IPS DF 19.7 (cell line): ENCODE measurements at regions not wholly inside any gene's neighbourhood (a gene's known extent, or its start where the extent isn't known, plus 50 kb on each side); places are given as distances from the start of the nearest gene placed in this dataset.

Source experiments
- DNase-seq: peaks from one replicate; pipeline ENCODE4 v3.0.0-alpha.2; 2013; ENCODE audit warnings: low read depth, low spot score

DNA sequence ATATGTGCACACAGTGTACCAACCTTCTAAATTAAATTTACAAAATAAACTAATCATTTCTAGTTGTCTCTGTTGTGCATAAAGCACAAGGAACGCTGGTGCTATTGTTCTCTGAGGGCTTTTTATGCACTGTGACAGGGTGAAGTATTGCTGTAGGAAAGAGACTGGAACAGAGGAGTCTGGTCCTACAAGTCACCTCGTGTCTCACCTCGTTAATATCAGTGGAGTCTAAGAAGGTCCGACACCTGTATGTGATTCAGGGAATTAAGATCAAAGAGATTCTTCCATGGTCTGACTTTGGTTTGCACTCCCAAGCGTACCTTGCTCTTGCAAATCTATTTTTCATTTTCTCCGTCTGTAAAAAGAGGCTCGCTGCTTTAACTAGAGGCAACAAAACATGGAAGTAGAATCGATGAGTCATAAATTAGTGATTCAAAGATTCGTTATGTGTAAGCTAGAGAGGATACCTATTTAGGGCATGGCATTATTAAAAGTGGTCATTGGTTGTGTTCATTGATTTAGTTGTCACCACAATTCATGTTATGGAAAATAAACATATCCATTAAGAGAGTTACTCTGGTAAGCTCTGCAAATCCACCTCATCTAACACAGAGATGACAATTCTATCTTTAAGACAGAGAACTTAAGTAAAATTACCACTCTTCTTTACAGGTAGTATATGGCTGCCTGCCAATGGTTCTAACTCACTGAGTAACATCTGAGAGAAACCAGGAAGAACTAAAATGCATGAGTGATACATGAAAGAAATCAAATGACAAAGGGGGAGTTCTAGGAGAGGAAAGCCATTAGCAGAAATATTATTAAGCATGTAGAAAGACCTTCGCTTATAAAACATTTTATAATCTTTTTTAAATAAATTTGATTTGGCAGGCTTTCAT lies 219.4 kb upstream of the GBE1 start:
- no peak for DNase-seq

GRCh38 chr3:81974751-81975150 lies 213.3 kb upstream of the GBE1 start:
- DNase-seq = no peak

DNA sequence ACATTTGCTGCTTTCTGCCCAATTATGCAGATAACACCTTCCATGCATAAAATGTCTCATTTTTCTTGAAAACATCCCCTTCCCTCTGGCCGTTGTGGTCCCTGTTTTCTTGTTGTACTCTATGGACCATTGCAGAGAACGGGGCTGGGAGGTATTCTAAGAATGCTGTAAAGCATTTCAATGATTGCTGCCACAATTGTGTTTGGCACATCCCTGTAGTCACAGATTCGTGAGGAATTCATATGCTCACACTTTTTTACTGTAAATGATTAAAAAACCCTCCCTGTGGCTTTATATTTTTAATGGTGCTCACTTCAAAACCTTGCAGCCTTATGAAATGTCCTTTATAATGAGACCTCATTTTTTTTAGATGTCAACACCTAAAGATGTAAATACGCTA lies 207.2 kb upstream of the GBE1 start:
- no peak for DNase-seq

DNA sequence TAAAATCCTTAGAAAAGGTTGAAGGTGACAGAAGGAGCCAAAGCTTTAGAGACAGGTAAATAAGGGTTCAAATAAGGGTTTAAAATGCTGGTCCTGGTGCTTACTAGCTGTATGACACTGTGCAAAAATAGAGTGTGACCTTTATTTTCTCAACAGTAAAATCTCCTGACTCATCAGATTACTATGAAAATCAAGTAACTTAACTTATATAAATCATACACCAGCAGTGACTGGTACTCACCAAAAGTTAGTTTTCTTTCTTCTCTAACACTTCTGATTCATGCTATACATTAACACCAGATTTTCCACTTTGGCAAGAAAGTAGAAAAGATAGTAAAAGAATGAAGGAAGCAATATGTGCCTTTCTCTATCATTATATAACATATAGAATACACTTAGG lies 205.9 kb upstream of the GBE1 start:
- no peak for DNase-seq

GRCh38 chr3:81965696-81966095 lies 204.3 kb upstream of the GBE1 start:
- no peak for DNase-seq

DNA sequence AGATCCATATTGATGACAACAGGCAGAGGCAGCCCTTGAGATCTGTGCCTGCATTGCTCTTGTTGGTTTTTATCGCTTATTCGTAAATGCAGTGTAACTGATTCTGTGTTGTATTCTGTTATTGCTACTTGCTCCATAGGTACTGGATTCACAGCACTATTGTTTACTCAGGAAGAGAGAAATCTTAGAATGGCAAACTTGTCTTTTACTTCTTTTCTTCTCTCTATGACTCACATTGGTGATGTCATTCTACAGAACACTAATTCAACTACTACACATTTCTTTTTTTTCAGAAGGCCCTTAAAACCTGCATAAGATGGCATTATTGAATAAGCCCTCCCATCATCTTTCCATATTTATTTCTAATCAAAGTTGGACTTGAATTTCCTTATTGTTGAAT lies 201.0 kb upstream of the GBE1 start:
- DNase-seq = no peak

DNA sequence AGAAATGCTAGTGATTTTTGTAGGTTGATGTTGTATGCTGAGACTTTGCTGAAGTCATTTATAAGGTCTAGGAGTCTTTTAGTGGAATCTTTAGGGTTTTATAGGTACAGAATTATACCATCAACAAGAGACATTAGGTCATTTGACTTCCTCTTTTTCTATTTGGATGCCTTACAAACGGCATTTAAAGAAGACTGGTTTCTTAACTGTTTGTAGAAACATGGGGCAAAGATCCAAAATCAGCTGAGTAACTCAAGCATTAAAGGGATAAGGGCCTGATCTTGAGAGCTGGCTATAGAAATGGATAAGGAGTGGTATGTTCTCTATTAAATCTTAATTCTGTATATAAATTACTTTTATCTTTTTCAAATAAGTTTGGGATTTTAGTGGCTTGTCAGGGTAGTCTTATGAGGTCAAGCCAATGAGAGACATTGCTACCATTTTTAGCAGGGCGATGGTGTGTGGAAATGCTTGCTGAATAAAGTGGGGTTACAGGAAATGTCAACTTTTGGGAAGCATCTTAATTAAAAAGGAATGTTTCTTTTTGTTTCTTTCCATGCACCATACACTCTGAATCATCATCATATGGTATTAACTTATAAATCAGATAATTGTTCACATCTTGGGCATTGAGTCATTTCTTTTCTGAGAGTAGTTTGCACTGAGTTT lies 197.7 kb upstream of the GBE1 start:
- no peak for DNase-seq

DNA sequence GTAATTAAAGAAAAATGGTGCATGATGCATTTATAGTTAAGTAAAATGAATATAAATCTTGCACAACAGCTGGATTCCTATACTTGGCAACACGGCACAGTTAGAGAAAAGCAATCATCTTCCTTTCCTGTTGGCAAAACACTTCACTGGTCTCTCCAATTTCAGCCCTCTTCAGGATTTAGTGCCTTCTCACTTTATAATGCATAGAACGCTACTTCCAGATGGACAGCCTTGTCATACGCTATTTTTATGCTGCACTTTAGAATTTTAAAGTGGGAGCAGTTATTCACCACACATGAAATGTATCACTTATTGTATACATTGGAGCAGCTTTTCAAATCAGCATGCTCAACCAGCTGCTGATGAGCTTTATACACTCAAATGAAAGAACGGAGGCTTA lies 194.4 kb upstream of the GBE1 start:
- DNase-seq = no peak

DNA sequence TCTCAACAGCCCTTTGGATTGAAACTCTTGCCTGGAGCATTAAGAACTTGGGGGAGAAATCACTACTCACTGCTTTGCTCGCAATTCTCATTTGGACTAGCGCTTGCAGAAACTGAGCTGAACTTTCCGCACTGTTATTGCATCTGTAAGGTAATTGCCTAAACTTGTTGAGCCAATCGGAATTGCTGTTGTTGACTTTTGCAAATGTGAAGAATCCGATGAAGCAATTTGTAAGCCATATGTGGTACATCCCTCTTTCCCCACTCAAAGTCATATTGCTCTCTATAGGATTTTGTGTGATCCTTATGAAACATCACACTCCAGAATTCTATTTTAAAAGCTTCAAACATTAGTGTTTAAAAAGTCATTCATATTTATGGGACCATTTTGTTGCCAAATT lies 191.7 kb upstream of the GBE1 start:
- no peak for DNase-seq

DNA sequence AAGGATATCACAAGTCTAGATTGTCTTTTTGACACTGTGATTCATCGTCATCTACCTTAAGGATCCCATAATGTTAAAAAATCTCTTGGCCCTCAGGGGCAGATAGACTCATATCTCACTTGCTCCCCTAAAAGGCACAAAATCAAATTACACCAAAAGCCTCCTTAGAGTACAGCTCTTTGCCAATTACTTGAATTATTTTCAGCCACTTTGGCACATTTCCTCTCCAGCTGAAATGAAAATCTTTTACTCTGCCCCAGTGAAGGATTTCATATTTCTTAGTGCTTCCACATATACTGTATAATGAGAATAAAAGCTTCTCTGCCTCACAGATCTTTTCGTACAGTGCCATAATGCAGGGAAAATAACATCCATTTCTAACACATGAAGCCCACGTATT lies 190.7 kb upstream of the GBE1 start:
- DNase-seq = no peak

- DNase-seq = no peak
Measured at GRCh38 chr3:81951636-81952035, 190.2 kb upstream of the GBE1 start.

DNA sequence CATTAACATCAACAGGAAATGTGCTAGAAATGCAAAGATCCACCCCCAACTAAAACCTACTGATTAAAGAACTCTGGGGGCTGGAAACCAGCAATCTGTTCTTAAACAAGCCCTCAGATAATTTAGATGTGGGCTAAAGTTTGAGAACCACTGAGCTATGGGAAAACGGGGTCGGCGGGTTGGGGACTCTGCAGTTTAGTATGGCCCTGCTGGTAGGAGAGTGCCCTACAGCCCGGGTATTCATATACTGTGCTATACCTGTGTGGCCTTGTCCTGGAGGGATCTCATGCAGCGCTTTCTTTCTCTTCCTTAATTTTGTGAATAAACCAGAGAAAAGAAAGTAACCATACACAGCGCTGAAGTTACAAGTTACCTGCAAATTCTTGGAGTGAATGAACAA lies 189.7 kb upstream of the GBE1 start:
- no peak for DNase-seq

GRCh38 chr3:81947359-81947758 lies 185.9 kb upstream of the GBE1 start:
- DNase-seq = no peak

DNA sequence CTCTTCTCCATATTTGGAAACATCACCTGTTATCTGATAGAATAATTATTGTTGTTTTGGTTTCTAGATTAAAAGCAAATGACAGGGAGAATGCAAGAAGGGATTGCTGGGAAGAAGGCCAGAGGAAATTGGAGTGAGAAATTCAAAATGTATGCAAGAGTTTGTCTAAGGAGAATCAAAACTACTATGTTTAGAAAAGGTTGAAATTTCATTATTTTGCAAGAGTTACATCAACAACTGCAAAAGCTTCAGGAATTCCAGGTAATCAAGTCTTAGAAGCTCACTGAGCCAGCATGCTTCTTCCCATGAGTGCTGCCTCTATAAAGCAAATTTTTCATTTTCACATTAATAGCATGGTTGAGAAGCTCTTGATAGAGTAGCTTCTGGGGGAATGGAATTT lies 177.2 kb upstream of the GBE1 start:
- no peak for DNase-seq

- DNase-seq = no peak
Measured at GRCh38 chr3:81936817-81937216, 175.4 kb upstream of the GBE1 start.

- no peak for DNase-seq
Measured at GRCh38 chr3:81932681-81933080, 171.2 kb upstream of the GBE1 start.

- no peak for DNase-seq
Measured at GRCh38 chr3:81931265-81932251, 170.1 kb upstream of the GBE1 start.

GRCh38 chr3:81929697-81930096 lies 168.3 kb upstream of the GBE1 start:
- no peak for DNase-seq

- DNase-seq = no peak
Measured at GRCh38 chr3:81927811-81928210, 166.4 kb upstream of the GBE1 start.

GRCh38 chr3:81925385-81925784 lies 163.9 kb upstream of the GBE1 start:
- DNase-seq = no peak

DNA sequence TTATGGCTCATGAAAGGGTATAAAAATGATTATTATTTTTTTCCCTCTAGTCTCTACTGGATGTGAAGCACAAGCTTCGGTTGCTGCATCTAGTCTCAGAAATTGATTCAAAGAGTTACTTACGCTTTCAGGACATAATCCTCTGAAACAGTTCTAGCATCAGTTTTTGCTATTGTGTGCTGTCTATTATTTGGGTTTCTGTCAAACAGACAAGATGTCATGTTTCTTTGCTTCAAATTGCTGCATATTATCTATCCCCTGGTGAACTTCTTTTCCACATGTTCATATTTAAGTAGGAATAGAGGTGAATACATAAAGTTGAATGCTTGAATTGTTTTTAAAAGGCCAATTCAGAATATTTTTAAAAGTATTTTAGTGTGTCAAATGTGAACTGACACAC lies 161.6 kb upstream of the GBE1 start:
- DNase-seq = no peak

- no peak for DNase-seq
Measured at GRCh38 chr3:81922404-81922803, 161.0 kb upstream of the GBE1 start.
